Muscle layer of duodenum (tissue), 2 donors: ENCODE measurements at regions not wholly inside any gene's neighbourhood (a gene's known extent, or its start where the extent isn't known, plus 50 kb on each side); places are given as distances from the start of the nearest gene placed in this dataset.

Experiments used
- H3K27ac ChIP-seq: one replicate; pipeline ENCODE4 v1.7.0; 2013; ENCODE audit warnings: mild to moderate bottlenecking, low read length
- H3K27me3 ChIP-seq: one replicate; pipeline ENCODE4 v1.7.0; 2013; ENCODE audit warnings: low read depth, mild to moderate bottlenecking, control low read depth, low read length
- H3K36me3 ChIP-seq, 2 donors: one replicate each; pipeline ENCODE4 v1.7.0; 2013; ENCODE audit warnings: low read length in 2 of 2, control low read depth in 1 of 2, mild to moderate bottlenecking in 1 of 2; ENCODE audit not compliant: insufficient read depth in 2 of 2, control insufficient read depth in 1 of 2
- H3K4me1 ChIP-seq, 2 donors: one replicate each; pipeline ENCODE4 v1.7.0; 2013; ENCODE audit warnings: low read length in 2 of 2, mild to moderate bottlenecking in 2 of 2, control low read depth in 1 of 2, moderate library complexity in 1 of 2; ENCODE audit not compliant: insufficient read depth in 2 of 2, control insufficient read depth in 1 of 2
- H3K4me3 ChIP-seq, 2 donors: one replicate each; pipeline ENCODE4 v1.7.0; 2013; ENCODE audit warnings: low read length in 2 of 2, low read depth in 1 of 2, mild to moderate bottlenecking in 1 of 2
- H3K9me3 ChIP-seq, 2 donors: one replicate each; pipeline ENCODE4 v1.7.0; 2013; ENCODE audit warnings: low read length in 2 of 2, control low read depth in 1 of 2, mild to moderate bottlenecking in 1 of 2; ENCODE audit not compliant: control insufficient read depth in 1 of 2
- donor health status: healthy.

DNA sequence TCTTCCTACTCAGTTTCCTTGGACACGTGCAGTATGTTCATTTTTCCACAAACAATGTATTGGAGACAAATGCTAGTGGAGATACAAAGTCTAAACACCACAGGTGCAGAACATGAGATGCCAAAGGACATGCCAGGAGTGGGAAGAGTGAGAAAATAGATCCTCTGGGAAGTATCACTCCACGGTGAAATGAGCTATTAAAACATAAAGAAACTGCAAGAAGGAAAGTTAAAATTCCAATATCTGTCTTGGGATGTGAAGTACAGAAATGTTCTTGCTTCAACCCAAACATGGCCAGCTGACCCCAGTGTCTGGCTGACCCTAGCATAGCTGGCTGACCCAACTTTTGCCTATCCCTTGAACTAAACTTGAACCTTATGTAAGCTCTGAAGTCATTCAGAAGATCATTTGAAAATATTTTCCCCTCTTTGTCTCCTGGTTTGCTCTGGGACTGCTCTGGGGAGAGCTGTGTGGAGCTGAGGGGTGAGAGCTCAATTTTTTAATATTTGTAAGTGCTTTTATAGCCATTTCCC, 59.5 kb downstream of the FZD1 start:
- no peak overlapping the region for H3K27ac ChIP-seq
- H3K9me3 ChIP-seq: no peaks in the 10 kb centered on the region
- H3K36me3 ChIP-seq: no peaks in the 10 kb centered on the region
- no peaks in the 10 kb centered on the region for H3K4me1 ChIP-seq
- H3K27me3 ChIP-seq: no peaks in the 10 kb centered on the region
- no peak overlapping the region for H3K4me3 ChIP-seq

DNA sequence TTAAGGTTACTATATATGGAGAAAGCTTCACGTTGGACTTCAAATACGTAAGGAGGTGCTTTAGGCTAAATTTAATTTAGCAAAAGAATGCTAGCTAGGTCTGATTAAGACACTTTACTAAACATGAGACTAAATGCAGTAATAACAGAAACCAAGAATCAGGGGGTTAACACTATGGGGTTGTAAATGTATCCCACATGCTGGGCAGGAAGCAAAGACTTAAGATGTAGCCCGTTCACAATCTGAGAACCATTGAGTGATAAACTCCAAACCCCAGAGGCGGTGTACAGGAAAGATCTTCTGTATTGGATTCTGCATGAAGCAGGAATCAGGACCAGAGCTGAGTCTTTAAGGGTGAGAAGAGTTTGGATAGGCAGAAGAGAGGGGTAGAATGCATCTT, 60.4 kb downstream of the FZD1 start:
- no peaks in the 10 kb centered on the region for H3K27me3 ChIP-seq
- no peak overlapping the region for H3K4me3 ChIP-seq
- no peaks in the 10 kb centered on the region for H3K4me1 ChIP-seq
- no peaks in the 10 kb centered on the region for H3K9me3 ChIP-seq
- no peaks in the 10 kb centered on the region for H3K36me3 ChIP-seq
- no peak overlapping the region for H3K27ac ChIP-seq

DNA sequence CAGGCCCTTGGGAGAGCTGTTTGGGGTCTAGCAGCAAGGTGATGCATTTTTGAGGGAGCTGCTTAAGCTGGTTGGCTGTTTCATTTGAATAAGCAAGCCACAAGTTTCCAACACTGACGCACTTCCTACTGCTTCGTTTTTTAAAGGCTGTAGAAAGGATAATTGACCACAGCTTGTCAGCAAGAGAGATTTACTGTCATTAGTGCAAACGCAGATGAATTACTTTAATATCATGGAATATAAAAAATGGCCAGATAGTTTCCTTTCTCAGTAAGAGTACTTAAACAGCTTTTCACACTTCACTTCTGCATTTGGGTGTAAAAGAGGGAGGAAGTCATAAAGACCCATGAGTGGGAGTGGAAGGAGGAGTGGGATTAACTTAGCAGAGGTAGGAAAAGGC, 61.5 kb downstream of the FZD1 start:
- no peaks in the 10 kb centered on the region for H3K27me3 ChIP-seq
- H3K36me3 ChIP-seq: no peaks in the 10 kb centered on the region
- H3K27ac ChIP-seq: no peak overlapping the region
- no peaks in the 10 kb centered on the region for H3K9me3 ChIP-seq
- H3K4me1 ChIP-seq: no peaks in the 10 kb centered on the region
- H3K4me3 ChIP-seq: no peak overlapping the region

DNA sequence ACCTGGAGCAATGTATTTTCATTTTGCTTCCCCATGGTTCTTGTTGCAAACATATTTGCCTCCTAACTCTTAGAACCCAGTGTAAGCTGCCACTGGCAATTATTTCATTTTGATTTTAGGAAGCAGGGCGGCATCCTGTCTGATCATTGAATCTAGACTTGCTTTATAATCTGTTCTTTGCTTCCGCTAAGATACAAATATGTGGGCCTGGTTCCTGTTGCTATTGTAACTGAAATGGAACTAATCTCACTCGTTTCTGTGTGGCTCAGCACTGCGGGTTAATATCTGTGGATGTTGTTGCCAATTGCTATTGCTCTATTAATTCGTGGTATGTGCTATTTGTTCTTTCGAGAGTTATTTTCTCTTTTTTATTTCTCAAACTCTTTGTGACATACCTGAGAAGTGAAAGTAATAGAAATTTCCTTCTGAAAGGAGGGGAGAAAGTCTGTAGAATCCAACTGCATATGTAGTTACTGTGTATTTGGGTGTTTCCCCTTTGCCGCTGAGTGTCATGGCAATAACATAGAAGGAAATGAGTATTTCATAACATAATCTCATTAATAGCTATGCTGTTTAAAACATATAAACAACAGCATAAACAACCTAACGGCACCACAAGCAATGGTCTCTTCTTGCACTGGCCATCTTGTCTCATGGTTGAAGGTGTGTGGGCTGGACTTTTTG, 62.4 kb downstream of the FZD1 start:
- Histone ChIP-seq H3K36me3 (no peaks in the 10 kb centered on the region), H3K27ac (peak overlapping the region; percentile 26)

DNA sequence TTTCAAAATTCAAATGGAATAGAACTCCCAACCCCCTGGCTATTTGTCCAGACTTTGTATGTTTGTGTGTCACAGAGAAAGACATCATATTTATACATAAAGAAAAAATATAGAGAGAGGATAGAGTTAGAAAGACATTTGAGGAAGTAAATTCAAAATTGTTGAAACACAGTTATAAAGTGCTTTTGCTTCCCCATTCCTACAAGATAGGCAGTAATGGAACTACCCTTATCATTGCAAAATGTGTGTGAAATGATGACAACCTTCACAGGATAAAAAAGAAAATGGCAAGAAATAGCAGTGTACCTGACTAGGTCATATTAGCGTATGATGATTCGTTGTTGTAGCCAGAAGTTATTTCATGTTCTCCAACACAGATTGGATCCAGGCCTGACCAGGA, 63.1 kb downstream of the FZD1 start:
- Histone ChIP-seq H3K27me3 (no peaks in the 10 kb centered on the region), H3K4me3 (no peak overlapping the region), H3K9me3 (no peaks in the 10 kb centered on the region), H3K4me1 (no peaks in the 10 kb centered on the region), H3K27ac (no peak overlapping the region), H3K36me3 (no peaks in the 10 kb centered on the region)

More for the DNA sequence above, 62.4 kb downstream of the FZD1 start:
- H3K4me3 ChIP-seq: no peak overlapping the region
- H3K9me3 ChIP-seq: no peaks in the 10 kb centered on the region
- no peaks in the 10 kb centered on the region for H3K27me3 ChIP-seq
- H3K4me1 ChIP-seq: no peaks in the 10 kb centered on the region

DNA sequence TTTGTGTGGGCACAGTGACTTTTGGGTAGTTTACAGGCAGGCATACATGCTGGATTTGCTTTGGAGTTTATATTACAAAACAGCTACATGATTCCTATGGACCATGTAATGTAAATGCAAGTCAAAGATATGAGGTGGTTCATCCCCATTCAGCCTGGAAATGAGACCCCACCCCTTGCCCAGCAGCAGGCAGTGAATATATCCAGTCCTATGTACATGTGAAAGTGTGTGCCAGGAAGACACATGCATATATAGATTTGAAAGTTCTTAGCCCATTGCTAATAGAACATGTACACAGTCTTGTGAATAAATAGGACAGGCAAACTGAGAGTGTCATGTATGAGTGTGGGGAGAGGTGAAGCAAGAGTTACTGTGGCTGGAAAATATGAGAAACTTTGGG, 65.3 kb downstream of the FZD1 start:
- Histone ChIP-seq H3K27ac (no peak overlapping the region), H3K4me3 (no peak overlapping the region), H3K36me3 (no peaks in the 10 kb centered on the region), H3K4me1 (no peaks in the 10 kb centered on the region), H3K27me3 (no peaks in the 10 kb centered on the region), H3K9me3 (no peaks in the 10 kb centered on the region)

DNA sequence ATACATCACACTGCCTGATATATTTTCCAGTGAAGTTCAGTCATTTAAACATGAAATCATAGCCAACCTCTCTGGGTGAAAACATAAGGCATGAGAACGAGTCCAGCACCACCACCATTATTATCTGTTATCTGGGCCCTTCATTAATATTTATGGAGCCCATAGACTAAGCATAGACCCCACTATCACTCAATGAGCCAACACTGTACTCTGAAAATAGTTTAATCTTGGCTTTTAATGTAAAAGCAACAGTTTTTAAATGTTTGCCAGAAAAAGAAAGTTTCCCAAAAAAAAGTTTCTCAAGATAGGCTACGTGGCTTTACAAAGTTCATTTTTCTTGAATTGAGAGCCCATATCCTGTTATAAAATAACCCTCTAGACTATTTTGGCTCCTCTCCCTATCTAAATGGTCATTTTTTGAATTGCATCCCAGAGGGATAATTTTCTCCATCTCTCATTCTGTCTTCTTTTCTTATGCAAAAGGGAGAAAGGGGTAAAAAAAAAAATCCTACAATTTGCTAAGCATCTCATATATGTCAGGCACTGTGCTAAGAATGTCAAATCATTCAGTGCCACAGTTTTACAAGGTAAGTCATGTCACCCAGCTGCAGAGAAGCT, 66.1 kb downstream of the FZD1 start:
- Histone ChIP-seq H3K4me1 (no peaks in the 10 kb centered on the region), H3K36me3 (no peaks in the 10 kb centered on the region), H3K4me3 (no peak overlapping the region), H3K27ac (no peak overlapping the region), H3K27me3 (no peaks in the 10 kb centered on the region), H3K9me3 (no peaks in the 10 kb centered on the region)

DNA sequence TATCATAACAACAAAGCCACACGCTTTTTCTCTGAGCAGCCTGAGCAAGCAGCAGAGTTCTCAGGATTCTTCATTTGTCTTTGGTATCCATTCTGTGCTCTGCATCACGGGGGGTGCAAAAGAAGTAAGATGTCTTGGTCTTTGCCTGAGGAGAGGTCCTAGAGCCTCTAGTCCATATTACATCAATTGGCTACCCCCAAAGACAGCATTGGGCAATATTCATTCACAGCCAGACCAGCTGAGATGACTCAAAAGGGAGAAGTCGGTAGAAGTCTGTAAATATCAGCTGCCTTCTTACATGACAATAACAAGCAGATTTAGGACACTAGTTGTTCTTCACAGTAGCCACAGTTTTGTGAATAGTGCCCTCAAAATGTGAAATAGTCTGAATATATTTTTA, 66.6 kb downstream of the FZD1 start:
- H3K27ac ChIP-seq: no peak overlapping the region
- no peaks in the 10 kb centered on the region for H3K9me3 ChIP-seq
- no peaks in the 10 kb centered on the region for H3K27me3 ChIP-seq
- no peaks in the 10 kb centered on the region for H3K4me1 ChIP-seq
- H3K36me3 ChIP-seq: no peaks in the 10 kb centered on the region
- H3K4me3 ChIP-seq: no peak overlapping the region

DNA sequence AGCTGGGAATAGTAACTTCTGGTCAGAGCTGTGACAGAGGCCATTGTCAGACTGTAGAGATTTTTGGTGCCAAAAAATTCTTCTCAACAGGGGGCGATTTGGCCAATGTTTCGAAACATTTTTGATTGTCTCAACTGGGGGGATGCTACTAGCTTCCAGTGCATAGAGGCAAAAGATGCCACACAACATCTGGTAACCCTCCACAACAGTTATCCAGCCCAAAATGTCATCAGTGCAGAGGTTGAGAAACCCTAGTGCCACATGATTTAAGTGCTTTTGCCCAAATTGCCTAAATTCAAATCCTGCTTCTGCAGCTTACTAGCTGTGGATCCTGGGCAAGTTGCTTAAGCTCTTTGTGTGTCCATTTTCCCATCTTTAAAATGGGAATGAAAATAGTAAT, 71.9 kb downstream of the FZD1 start:
- no peak overlapping the region for H3K4me3 ChIP-seq
- no peaks in the 10 kb centered on the region for H3K27me3 ChIP-seq
- H3K9me3 ChIP-seq: no peaks in the 10 kb centered on the region
- no peaks in the 10 kb centered on the region for H3K4me1 ChIP-seq
- H3K27ac ChIP-seq: no peak overlapping the region
- H3K36me3 ChIP-seq: no peaks in the 10 kb centered on the region

DNA sequence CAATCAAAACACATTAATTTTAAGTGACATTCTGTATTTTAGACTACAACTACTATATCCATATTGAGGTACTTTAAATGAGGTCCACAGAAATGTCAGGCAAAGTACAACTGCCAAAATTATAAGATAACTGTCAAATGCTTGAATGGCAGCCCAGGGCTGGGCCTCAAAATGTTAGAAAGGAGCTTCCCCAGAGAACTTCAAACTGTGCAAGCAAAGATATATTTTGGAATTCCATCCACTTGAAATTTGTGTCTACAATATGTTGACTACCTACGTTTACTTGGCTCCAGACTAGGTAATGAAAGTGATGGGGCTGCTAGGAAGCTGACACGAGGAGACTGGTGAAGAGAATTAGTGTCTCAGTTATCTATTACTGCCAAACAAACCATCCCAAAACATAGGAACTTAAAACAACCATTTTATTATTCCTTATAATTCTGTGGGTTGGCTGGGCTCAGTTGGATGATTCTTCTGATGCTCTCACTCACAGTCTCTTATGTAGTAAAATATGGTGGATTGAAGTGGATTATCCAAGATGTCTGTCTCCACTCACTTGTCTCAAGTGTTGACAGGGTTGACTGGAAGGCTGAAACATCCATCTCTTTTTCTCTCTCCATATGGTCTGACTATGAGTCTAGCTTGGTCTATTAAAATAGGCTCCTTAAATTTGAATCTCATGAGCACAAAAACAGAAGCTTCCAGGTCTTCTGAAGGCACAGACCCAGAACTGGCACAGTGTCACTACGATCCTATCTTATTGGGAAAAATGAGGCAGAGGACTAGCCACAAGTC, 74.2 kb downstream of the FZD1 start:
- Histone ChIP-seq H3K9me3 (no peaks in the 10 kb centered on the region), H3K27ac (no peak overlapping the region), H3K27me3 (no peaks in the 10 kb centered on the region), H3K4me3 (no peak overlapping the region), H3K4me1 (no peaks in the 10 kb centered on the region), H3K36me3 (no peaks in the 10 kb centered on the region)

DNA sequence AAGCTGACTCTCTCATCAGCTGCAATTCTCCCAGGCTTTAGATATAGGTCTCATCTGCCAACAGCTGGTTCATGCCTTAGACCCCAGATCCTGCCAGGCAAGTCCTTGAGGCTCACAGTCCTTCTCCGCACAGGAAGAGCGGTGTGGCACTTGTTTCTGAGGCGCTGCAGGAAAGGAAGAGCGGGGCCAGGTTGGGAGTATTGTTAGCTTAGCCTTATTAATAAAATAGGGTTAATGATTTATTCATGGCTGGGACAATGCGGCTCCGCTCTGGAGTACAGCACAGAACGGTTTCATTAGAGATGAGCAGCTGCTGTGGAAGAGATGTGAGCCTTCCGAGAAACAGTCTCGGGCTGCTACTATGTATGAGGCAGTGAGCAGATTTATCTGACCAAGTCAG, 78.1 kb downstream of the FZD1 start:
- H3K4me3 ChIP-seq: no peak overlapping the region
- no peaks in the 10 kb centered on the region for H3K27me3 ChIP-seq
- no peak overlapping the region for H3K27ac ChIP-seq
- no peaks in the 10 kb centered on the region for H3K9me3 ChIP-seq
- H3K4me1 ChIP-seq: peaks cover 0 to 12% of the 10 kb centered on the region in 2 donors
- no peaks in the 10 kb centered on the region for H3K36me3 ChIP-seq
